HUES6 (cell line): ENCODE measurements at regions not wholly inside any gene's neighbourhood (a gene's known extent, or its start where the extent isn't known, plus 50 kb on each side); places are given as distances from the start of the nearest gene placed in this dataset.
"Not testable (repeated sequence)": the region's sequence is repeated elsewhere in the genome, so short reads cannot be mapped to it uniquely, and the experiment has no call there.

Experiments
- H3K27ac ChIP-seq: 2 replicates; pipeline ENCODE4 v1.7.0; 2013; ENCODE audit warnings: low read depth, mild to moderate bottlenecking, low read length, inconsistent platforms
- H3K27me3 ChIP-seq: 2 replicates; pipeline ENCODE4 v1.6.1; 2013; ENCODE audit warnings: low read length; ENCODE audit not compliant: control insufficient read depth, insufficient read depth
- H3K36me3 ChIP-seq: 2 replicates; pipeline ENCODE4 v1.6.1; 2013; ENCODE audit warnings: low read length; ENCODE audit not compliant: control insufficient read depth, insufficient read depth
- H3K4me1 ChIP-seq: 2 replicates; pipeline ENCODE4 v1.6.1; 2013; ENCODE audit warnings: low read length; ENCODE audit not compliant: control insufficient read depth, insufficient read depth
- H3K4me3 ChIP-seq: 2 replicates; pipeline ENCODE4 v1.5.1; 2013; ENCODE audit warnings: low read depth, low read length
- H3K9ac ChIP-seq: one replicate; pipeline ENCODE4 v1.6.1; 2013; ENCODE audit warnings: mild to moderate bottlenecking, low read length
- H3K9me3 ChIP-seq: 2 replicates; pipeline ENCODE4 v1.6.1; 2013; ENCODE audit warnings: low read depth, low read length; ENCODE audit not compliant: control insufficient read depth, insufficient read depth

- no peaks in the 10 kb centered on the region; the same call in 1 of the 2 replicates for H3K36me3 ChIP-seq
- peaks cover 16% of the 10 kb centered on the region for H3K4me1 ChIP-seq
- H3K27me3 ChIP-seq, result no peaks in the 10 kb centered on the region
- H3K4me3 ChIP-seq, result no peak overlapping the region; the same call in 1 of the 2 replicates
- no peak overlapping the region for H3K27ac ChIP-seq
- H3K9ac ChIP-seq, result no peak overlapping the region
- H3K9me3 ChIP-seq, result peaks cover 38% of the 10 kb centered on the region
Measured at GRCh38 chr13:48827709-48828108, 148.0 kb upstream of the FNDC3A start.

DNA sequence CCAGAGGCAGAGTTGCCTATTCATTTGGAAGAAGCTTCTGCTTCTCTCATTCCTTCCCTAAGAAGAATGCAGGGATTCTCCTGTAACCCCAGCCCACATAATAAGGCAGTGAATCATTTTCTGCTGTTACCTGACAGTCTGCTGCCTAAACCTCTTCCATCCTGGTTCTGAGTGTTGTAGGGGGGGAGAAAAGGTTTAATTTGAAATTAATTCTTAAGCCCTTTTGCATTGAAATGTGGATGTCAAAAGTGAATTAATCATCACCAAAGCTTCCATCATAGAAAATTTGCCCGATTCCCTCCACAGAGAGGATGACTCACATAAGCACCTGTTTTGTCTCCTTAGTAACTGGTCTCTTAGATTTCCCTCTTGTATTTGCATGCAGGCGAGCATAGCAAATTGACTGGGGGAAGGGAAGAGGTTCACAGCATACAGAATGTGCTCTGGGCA lies 146.7 kb upstream of the FNDC3A start:
- H3K36me3 ChIP-seq, result no peaks in the 10 kb centered on the region; the same call in 1 of the 2 replicates
- H3K9me3 ChIP-seq, result peaks cover 42% of the 10 kb centered on the region
- H3K27ac ChIP-seq, result no peak overlapping the region
- peaks cover 16% of the 10 kb centered on the region for H3K4me1 ChIP-seq
- no peak overlapping the region for H3K4me3 ChIP-seq
- no peaks in the 10 kb centered on the region for H3K27me3 ChIP-seq
- no peak overlapping the region for H3K9ac ChIP-seq

DNA sequence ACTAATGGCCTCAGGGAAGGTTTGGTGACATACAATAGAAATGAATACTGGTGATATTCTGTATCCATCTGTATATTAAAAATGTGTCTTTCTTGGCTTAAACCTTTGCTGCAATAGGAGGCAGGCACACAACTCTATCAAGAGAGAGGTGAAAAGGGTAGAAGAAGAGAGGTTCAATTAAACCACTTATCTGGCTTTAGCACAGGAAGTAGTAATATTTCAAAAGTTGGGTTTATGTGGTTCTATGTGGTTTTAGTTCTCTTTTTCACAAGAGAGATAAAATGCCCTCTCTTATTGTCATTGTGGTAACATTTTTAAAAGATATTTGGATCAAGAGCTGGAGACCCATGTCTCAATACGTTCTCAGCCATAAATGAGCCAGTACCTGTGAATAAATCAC lies 146.2 kb upstream of the FNDC3A start:
- no peak overlapping the region for H3K27ac ChIP-seq
- H3K36me3 ChIP-seq, result no peaks in the 10 kb centered on the region; the same call in 1 of the 2 replicates
- peaks cover 42% of the 10 kb centered on the region for H3K9me3 ChIP-seq
- peaks cover 16% of the 10 kb centered on the region for H3K4me1 ChIP-seq
- no peak overlapping the region for H3K4me3 ChIP-seq
- H3K27me3 ChIP-seq, result no peaks in the 10 kb centered on the region
- no peak overlapping the region for H3K9ac ChIP-seq

GRCh38 chr13:48831248-48831647 lies 144.5 kb upstream of the FNDC3A start:
- Histone ChIP-seq H3K4me3 (no peak overlapping the region), H3K4me1 (peaks cover 16% of the 10 kb centered on the region), H3K9me3 (peaks cover 38% of the 10 kb centered on the region), H3K9ac (no peak overlapping the region), H3K27me3 (no peaks in the 10 kb centered on the region), H3K36me3 (no peaks in the 10 kb centered on the region; the same call in 1 of the 2 replicates), H3K27ac (no peak overlapping the region)

- Histone ChIP-seq H3K4me1 (peaks cover 14% of the 10 kb centered on the region), H3K27me3 (no peaks in the 10 kb centered on the region), H3K9me3 (peaks cover 23% of the 10 kb centered on the region; the same call in 1 of the 2 replicates), H3K9ac (no peak overlapping the region), H3K36me3 (no peaks in the 10 kb centered on the region), H3K27ac (no peak overlapping the region), H3K4me3 (no peak overlapping the region)
Measured at GRCh38 chr13:48833412-48833811, 142.3 kb upstream of the FNDC3A start.

DNA sequence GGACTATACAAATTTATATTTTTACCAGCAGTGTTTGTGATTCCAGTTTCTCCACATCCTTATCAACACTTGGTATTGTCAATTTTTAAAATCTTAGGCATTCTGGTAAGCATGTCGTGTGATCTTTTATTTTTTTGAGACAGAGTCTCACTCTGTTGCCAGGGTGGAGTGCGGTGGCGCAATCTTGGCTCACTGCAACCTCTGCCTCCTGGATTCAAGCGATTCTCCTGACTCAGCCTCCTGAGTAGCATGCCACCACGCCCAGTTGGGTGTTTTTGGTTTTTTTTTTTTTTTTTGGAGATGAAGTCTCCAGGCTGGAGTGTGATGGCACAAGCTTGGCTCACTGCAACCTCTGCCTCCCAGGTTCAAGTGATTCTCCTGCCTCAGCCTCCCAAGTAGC lies 140.4 kb upstream of the FNDC3A start:
- not testable (repeated sequence) for H3K4me1 ChIP-seq, H3K36me3 ChIP-seq, H3K4me3 ChIP-seq, H3K27ac ChIP-seq, H3K27me3 ChIP-seq, H3K9ac ChIP-seq
- peaks cover 23% of the 10 kb centered on the region; the same call in 1 of the 2 replicates for H3K9me3 ChIP-seq

GRCh38 chr13:48838193-48838973 lies 137.3 kb upstream of the FNDC3A start:
- no peaks in the 10 kb centered on the region for H3K27me3 ChIP-seq
- H3K36me3 ChIP-seq, result no peaks in the 10 kb centered on the region
- H3K27ac ChIP-seq, result no peak overlapping the region
- no peak overlapping the region for H3K9ac ChIP-seq
- H3K9me3 ChIP-seq, result peaks cover 10% of the 10 kb centered on the region; the same call in 1 of the 2 replicates
- H3K4me1 ChIP-seq, result peaks cover 9% of the 10 kb centered on the region; the same call in 1 of the 2 replicates
- no peak overlapping the region for H3K4me3 ChIP-seq

DNA sequence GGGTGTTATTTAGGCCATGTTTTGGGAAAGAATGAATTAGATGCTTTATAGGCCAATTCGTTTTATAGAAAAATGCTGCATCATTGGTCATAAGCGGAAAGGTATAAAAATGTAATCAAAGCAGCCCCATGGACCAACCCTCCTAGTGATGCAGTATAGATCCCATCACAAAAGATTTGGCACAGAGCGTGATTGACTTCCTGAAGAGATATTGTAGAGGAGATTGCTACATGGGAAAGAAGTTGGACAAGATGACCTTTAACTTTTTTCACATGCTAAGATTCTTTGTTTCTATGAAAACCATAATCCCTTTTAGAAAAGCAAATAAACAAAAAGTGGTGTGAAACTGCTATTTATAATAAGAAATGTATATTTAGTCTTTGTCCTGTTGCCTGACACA lies 136.5 kb upstream of the FNDC3A start:
- H3K4me1 ChIP-seq, result peaks cover 9% of the 10 kb centered on the region; the same call in 1 of the 2 replicates

DNA sequence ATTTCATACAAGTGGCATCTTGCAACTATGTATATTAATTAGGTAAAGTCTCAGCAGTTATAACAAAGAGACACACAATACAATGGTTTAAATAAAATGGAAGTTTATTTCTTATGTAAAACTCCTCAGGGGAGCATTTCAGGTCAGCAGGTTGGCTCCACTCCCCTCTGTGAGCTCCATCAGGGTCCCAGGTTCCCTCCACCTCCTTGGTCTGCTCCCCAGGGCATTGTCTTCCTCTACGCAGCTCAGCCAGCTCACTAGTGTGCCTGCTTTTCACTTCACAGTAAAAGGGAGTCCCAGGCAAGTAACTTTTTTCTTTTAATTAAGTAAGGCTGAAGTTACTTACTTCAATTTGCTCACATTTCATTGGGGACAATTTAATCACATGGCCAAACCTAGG lies 135.3 kb upstream of the FNDC3A start:
- Histone ChIP-seq H3K9me3 (peaks cover under 1% of the 10 kb centered on the region; the same call in 1 of the 2 replicates), H3K9ac (no peak overlapping the region), H3K36me3 (no peaks in the 10 kb centered on the region), H3K4me1 (peaks cover 9% of the 10 kb centered on the region; the same call in 1 of the 2 replicates), H3K27ac (no peak overlapping the region), H3K27me3 (no peaks in the 10 kb centered on the region), H3K4me3 (no peak overlapping the region)

More for the DNA sequence above, 136.5 kb upstream of the FNDC3A start:
- Histone ChIP-seq H3K9ac (no peak overlapping the region), H3K4me3 (no peak overlapping the region), H3K9me3 (peaks cover 7% of the 10 kb centered on the region; the same call in 1 of the 2 replicates), H3K27me3 (no peaks in the 10 kb centered on the region), H3K36me3 (no peaks in the 10 kb centered on the region), H3K27ac (no peak overlapping the region)

DNA sequence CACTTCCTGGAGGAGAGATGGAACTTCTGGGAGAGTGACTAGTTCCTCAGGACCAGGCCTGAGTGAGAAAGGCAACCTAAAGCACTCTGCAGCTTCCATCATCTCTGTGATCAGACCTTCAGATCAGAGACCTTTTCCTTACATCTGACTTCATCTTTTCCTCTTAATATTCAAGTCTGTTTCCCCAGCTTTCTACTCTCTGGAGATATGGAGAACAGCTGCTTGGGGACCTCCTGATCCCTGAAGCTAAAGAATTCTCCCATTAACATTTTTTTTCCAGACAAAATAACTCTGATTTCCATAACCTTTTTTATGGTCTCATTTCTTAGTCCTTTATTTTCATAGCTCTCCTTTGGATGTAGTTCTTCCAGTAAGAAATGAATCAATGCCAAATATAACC lies 133.4 kb upstream of the FNDC3A start:
- Histone ChIP-seq H3K27ac (no peak overlapping the region), H3K9ac (no peak overlapping the region), H3K4me1 (peaks cover 9% of the 10 kb centered on the region; the same call in 1 of the 2 replicates), H3K27me3 (no peaks in the 10 kb centered on the region), H3K4me3 (no peak overlapping the region), H3K36me3 (no peaks in the 10 kb centered on the region), H3K9me3 (no peaks in the 10 kb centered on the region)

DNA sequence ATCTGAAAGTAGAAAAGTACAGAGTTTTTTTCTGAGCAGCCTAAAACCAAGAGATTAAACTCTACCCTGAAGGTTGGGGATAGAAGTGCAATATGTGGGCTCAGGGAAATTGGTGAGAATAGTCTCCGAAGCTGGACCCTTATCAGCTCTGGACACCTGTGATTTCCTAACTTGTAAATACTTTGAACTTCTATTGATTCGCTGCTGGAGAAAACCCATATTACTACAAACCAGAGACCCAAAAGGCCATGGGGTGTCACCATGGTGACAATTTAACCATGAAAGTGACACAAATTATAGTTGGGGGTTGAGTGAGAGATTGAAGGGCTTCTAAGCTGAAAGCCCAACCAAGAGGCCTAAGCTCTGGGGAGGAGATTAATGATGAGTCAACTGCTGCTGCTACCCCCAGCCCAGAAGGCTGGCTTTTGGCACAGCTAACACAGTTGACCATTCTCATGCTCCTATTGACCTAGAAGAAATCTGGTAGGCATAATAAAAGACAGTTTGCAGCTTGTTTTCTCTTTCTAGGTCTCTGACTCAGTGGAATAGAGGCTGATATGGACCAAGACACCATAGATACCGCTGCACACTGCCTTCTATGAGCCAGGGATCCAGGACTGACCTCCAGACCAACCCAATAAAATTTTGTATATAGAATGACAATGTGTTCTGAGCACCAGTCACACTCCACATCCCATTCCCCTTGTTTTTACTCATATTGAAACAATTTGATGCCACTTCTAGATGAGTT lies 131.9 kb upstream of the FNDC3A start:
- H3K27ac ChIP-seq, result no peak overlapping the region
- H3K4me1 ChIP-seq, result peaks cover 9% of the 10 kb centered on the region; the same call in 1 of the 2 replicates
- H3K9ac ChIP-seq, result no peak overlapping the region
- no peaks in the 10 kb centered on the region for H3K36me3 ChIP-seq
- H3K4me3 ChIP-seq, result no peak overlapping the region
- H3K9me3 ChIP-seq, result no peaks in the 10 kb centered on the region
- H3K27me3 ChIP-seq, result no peaks in the 10 kb centered on the region
